ENCODE measurements at regions not wholly inside any gene's neighbourhood (a gene's known extent, or its start where the extent isn't known, plus 50 kb on each side); places are given as distances from the start of the nearest gene placed in this dataset.

GRCh38 chrX:23509256-23509655, 158.0 kb upstream of the PRDX4 start:
- TF ChIP-seq CTCF (IDR thresholded peaks at IDR 0.05), result no peak
- TF ChIP-seq POLR2A (IDR thresholded peaks at IDR 0.05), result no peak
